Adrenal gland (tissue), 9 donors: ENCODE measurements at regions not wholly inside any gene's neighbourhood (a gene's known extent, or its start where the extent isn't known, plus 50 kb on each side); places are given as distances from the start of the nearest gene placed in this dataset.
A peak's percentile ranks its signal among the peaks of the same experiment; 100 is the strongest.

Source experiments
- DNase-seq, 7 donors: peaks; one replicate each; pipeline ENCODE4 v3.0.0-alpha.2; 2019 to 2020
- H3K27ac ChIP-seq, 5 donors: fragments of 200-600 bp; sonication (generic) in 4 of 5; 1 replicate in 3 of 5; 2 replicates in 2 of 5; pipeline versions ENCODE4 v1.5.1 to v1.8.0; 2016 to 2020; ENCODE audit warnings: mild to moderate bottlenecking in 1 of 5
- H3K27me3 ChIP-seq: fragments of 200-600 bp; 2 replicates; pipeline ENCODE4 v1.8.0; 2021
- H3K36me3 ChIP-seq, 2 donors: fragments of 200-600 bp; replicated peaks in 1 of 2; 1 replicate in 1 of 2; 2 replicates in 1 of 2; pipeline versions ENCODE4 v1.5.1 to v1.8.0; 2018 to 2022
- H3K4me1 ChIP-seq, 2 donors: fragments of 200-600 bp; replicated peaks in 1 of 2; 1 replicate in 1 of 2; 2 replicates in 1 of 2; pipeline versions ENCODE4 v1.5.1 to v1.8.0; 2018 to 2021
- H3K4me3 ChIP-seq, 4 donors: fragments of 200-600 bp; sonication (generic) in 3 of 4; one replicate each; pipeline ENCODE4 v1.5.1; 2016 to 2018
- H3K9me3 ChIP-seq, 3 donors: fragments of 200-600 bp; sonication (generic) in 1 of 3; replicated peaks in 1 of 3; 1 replicate in 2 of 3; 2 replicates in 1 of 3; pipeline versions ENCODE4 v1.5.1 to v1.8.0; 2016 to 2021
- CTCF ChIP-seq, 6 experiments: fragments of 450-650 bp in 4 of 6; fragments of 200-600 bp in 2 of 6; sonication (generic) in 1 of 6; IDR thresholded peaks; 1 replicate in 5 of 6; 2 replicates in 1 of 6; pipeline versions ENCODE4 v1.5.1 to v1.8.0; 2016 to 2021; ENCODE audit warnings: antibody characterized with exemption in 6 of 6, mild to moderate bottlenecking in 2 of 6, moderate library complexity in 1 of 6
- POLR2A ChIP-seq, 2 donors: fragments of 450-650 bp; IDR thresholded peaks; one replicate each; pipeline ENCODE4 v1.6.1; 2017; ENCODE audit warnings: antibody characterized with exemption in 2 of 2, mild to moderate bottlenecking in 2 of 2, moderate library complexity in 1 of 2
- WGBS, 4 donors: extraction: QIAGEN DNeasy Blood & Tissue Kit in 2 of 4; methylation state at CpG; one replicate each; pipeline versions ENCODE4 v1.1.5 to v1.1.7; 2013 to 2017; 5-methylcytosine and 5-hydroxymethylcytosine counted together
- intact Hi-C, 2 donors: fragments of 100-400 bp; cut with DNase I; formaldehyde crosslinking; loops; one replicate each; pipeline versions ENCODE4 v1.14.1 to v1.15.0; 2022 to 2023
- donor health status: healthy with polysubstance abuse.
- donor health status: Bipolar disorder and iron deficiency.
- donor health status: DM: yes; HTN: yes; CAD: no.
- donor health status: DM: no; HTN: no; CAD: no.
- donor health status: DM: no; HTN: no; CAD: no.

GRCh38 chr10:52870562-52870961 lies 98.0 kb upstream of the MBL2 start:
- no peak for DNase-seq
- no peaks in the 10 kb centered on the region for H3K9me3 ChIP-seq
- intact Hi-C loops: no loop called here
- TF ChIP-seq CTCF (IDR thresholded peaks at IDR 0.05): no peak
- no peak for TF ChIP-seq POLR2A (IDR thresholded peaks at IDR 0.05)
- no peaks in the 10 kb centered on the region for H3K27me3 ChIP-seq
- no peak overlapping the region for H3K27ac ChIP-seq
- H3K36me3 ChIP-seq: no peaks in the 10 kb centered on the region
- H3K4me1 ChIP-seq: no peaks in the 10 kb centered on the region
- WGBS, 4 donors: 53 to 86% (median 73%) methylated on average over 3 of the region's 3 CpGs
- no peak overlapping the region for H3K4me3 ChIP-seq

- no peaks in the 10 kb centered on the region for H3K4me1 ChIP-seq
- WGBS, 4 donors: 80 to 93% (median 88%) methylated on average over 2 of the region's 2 CpGs
These were observed 97.3 kb upstream of the MBL2 start for GRCh38 chr10:52869864-52870263.

GRCh38 chr10:52865213-52865612 lies 92.6 kb upstream of the MBL2 start:
- intact Hi-C loops: no loop called here
- Histone ChIP-seq H3K9me3 (no peaks in the 10 kb centered on the region), H3K4me3 (no peak overlapping the region), H3K4me1 (no peaks in the 10 kb centered on the region), H3K27me3 (no peaks in the 10 kb centered on the region), H3K36me3 (no peaks in the 10 kb centered on the region), H3K27ac (no peak overlapping the region)
- TF ChIP-seq POLR2A (IDR thresholded peaks at IDR 0.05): no peak
- TF ChIP-seq CTCF (IDR thresholded peaks at IDR 0.05): no peak
- 88 to 96% (median 92%) methylated on average over 7 to 9 of the region's 9 CpGs for WGBS, 4 donors
- no peak for DNase-seq

More at GRCh38 chr10:52869864-52870263, 97.3 kb upstream of the MBL2 start:
- intact Hi-C loops: no loop called here
- H3K27me3 ChIP-seq: no peaks in the 10 kb centered on the region
- no peaks in the 10 kb centered on the region for H3K9me3 ChIP-seq
- TF ChIP-seq CTCF (IDR thresholded peaks at IDR 0.05) (no peak), POLR2A (IDR thresholded peaks at IDR 0.05) (no peak)
- no peak overlapping the region for H3K27ac ChIP-seq
- H3K36me3 ChIP-seq: no peaks in the 10 kb centered on the region
- H3K4me3 ChIP-seq: no peak overlapping the region
- DNase-seq: no peak

- Histone ChIP-seq H3K4me3 (no peak overlapping the region), H3K4me1 (no peaks in the 10 kb centered on the region), H3K27me3 (no peaks in the 10 kb centered on the region), H3K27ac (no peak overlapping the region), H3K36me3 (no peaks in the 10 kb centered on the region), H3K9me3 (no peaks in the 10 kb centered on the region)
- TF ChIP-seq CTCF (IDR thresholded peaks at IDR 0.05) (no peak), POLR2A (IDR thresholded peaks at IDR 0.05) (no peak)
- peak in 6 of 7 donors; percentile 16 to 55 (median 40) for DNase-seq
- intact Hi-C loops: no loop called here
- WGBS, 4 donors: 48 to 69% (median 58%) methylated on average over 3 to 10 of the region's 10 CpGs
These were observed 91.9 kb upstream of the MBL2 start for GRCh38 chr10:52864201-52865106.
